K562 (cell line): ENCODE measurements at regions not wholly inside any gene's neighbourhood (a gene's known extent, or its start where the extent isn't known, plus 50 kb on each side); places are given as distances from the start of the nearest gene placed in this dataset.

Experiments
- ATAC-seq: fragments of 200-7000 bp; cut with Tn5 transposase; 3 replicates; pipeline ENCODE4 v1.9.1; 2020; ENCODE audit warnings: moderate library complexity
- BruUV-seq: library from RNA; stranded (reverse); fragments of 400-500 nt; replicated peaks from 2 replicates; lab custom pipeline; 2021; lab: Mats Ljungman, UMichigan
- CTCF ChIA-PET: fragments of 300-600 bp; formaldehyde crosslinking; extraction: SDS; loops from one replicate; lab custom pipeline; 2021; ENCODE audit warnings: low intra/inter-chr PET ratio; lab: Yijun Ruan, JAX
- POLR2A ChIA-PET: fragments of 300-600, 350-650 bp; sonication (Branson Sonifier 250); formaldehyde crosslinking; extraction: SDS; loops from one replicate; lab custom pipeline; 2021; ENCODE audit warnings: antibody characterized with exemption, inconsistent platforms; lab: Yijun Ruan, JAX
- DNase-seq, 4 experiments: peaks; one replicate each; pipeline versions ENCODE4 v3.0.0 to v3.0.0-alpha.2; 2011 to 2018; ENCODE audit warnings: low spot score in 3 of 4, mixed read lengths in 3 of 4; ENCODE audit errors: extremely low read depth in 1 of 4
- FAIRE-seq: peaks from 2 replicates; lab custom pipeline; 2011; peaks lifted over from hg19 to GRCh38; lab: Jason Lieb, UNC
- H2AFZ ChIP-seq: 2 replicates; pipeline ENCODE4 v1.6.0; 2011; ENCODE audit warnings: low read depth, low read length, control low read depth, inconsistent platforms
- H3K27ac ChIP-seq: fragments of 200-600 bp; 3 replicates; pipeline ENCODE4 v1.8.0; 2011; ENCODE audit warnings: low read depth, mild to moderate bottlenecking, control low read depth, inconsistent platforms, low read length, moderate library complexity, mixed read lengths; ENCODE audit errors: extremely low read depth
- H3K27me3 ChIP-seq, 2 experiments: fragments of 300-600 bp in 1 of 2; 2 replicates in 1 of 2; 3 replicates in 1 of 2; pipeline versions ENCODE4 v1.6.0 to v1.8.0; 2011; ENCODE audit warnings: inconsistent platforms in 2 of 2, low read length in 2 of 2, mild to moderate bottlenecking in 1 of 2, mixed read lengths in 1 of 2, moderate library complexity in 1 of 2; ENCODE audit not compliant: control insufficient read depth in 2 of 2, insufficient read depth in 2 of 2
- H3K36me3 ChIP-seq: fragments of 300-600 bp; 3 replicates; pipeline ENCODE4 v1.8.0; 2011; ENCODE audit warnings: mild to moderate bottlenecking, low read length, inconsistent platforms; ENCODE audit not compliant: control insufficient read depth, insufficient read depth
- H3K4me1 ChIP-seq, 2 experiments: fragments of 200-600 bp in 1 of 2; replicated peaks in 1 of 2; 2 replicates in 1 of 2; 3 replicates in 1 of 2; pipeline versions ENCODE4 v1.5.1 to v1.8.0; 2011; ENCODE audit warnings: inconsistent platforms in 2 of 2, low read length in 2 of 2, mild to moderate bottlenecking in 1 of 2, mixed read lengths in 1 of 2, moderate library complexity in 1 of 2; ENCODE audit not compliant: control insufficient read depth in 2 of 2, insufficient read depth in 2 of 2
- H3K4me2 ChIP-seq: 2 replicates; pipeline ENCODE4 v1.6.1; 2011; ENCODE audit warnings: low read length, control low read depth, inconsistent platforms, mixed read lengths; ENCODE audit not compliant: insufficient read depth
- H3K4me3 ChIP-seq: fragments of 200-600 bp; sonication (generic), shearing (Covaris generic); 2 replicates; pipeline ENCODE4 v1.5.1; 2016; ENCODE audit warnings: control low read depth, inconsistent platforms
- H3K79me2 ChIP-seq: fragments of 200-600 bp; 3 replicates; pipeline ENCODE4 v1.8.0; 2011; ENCODE audit warnings: low read length, inconsistent platforms; ENCODE audit not compliant: control insufficient read depth, insufficient read depth
- H3K9ac ChIP-seq, 2 experiments: 2 replicates each; pipeline versions ENCODE4 v1.6.0 to v1.6.1; 2011; ENCODE audit warnings: low read depth in 2 of 2, low read length in 2 of 2, control low read depth in 1 of 2, inconsistent platforms in 1 of 2, mild to moderate bottlenecking in 1 of 2, mixed read lengths in 1 of 2; ENCODE audit not compliant: insufficient read depth in 1 of 2
- H3K9me1 ChIP-seq: one replicate; pipeline ENCODE4 v1.6.0; 2011; ENCODE audit warnings: inconsistent platforms, mild to moderate bottlenecking, low read length, moderate library complexity; ENCODE audit not compliant: control insufficient read depth, insufficient read depth
- H3K9me3 ChIP-seq: replicated peaks from 2 replicates; pipeline ENCODE4 v1.5.1; 2011; ENCODE audit warnings: low read depth, low read length, inconsistent platforms; ENCODE audit not compliant: control insufficient read depth, insufficient read depth
- H4K20me1 ChIP-seq: replicated peaks from 2 replicates; pipeline ENCODE4 v1.6.1; 2011; ENCODE audit warnings: low read length, inconsistent platforms, mixed read lengths; ENCODE audit not compliant: control insufficient read depth, insufficient read depth
- CCAR2 ChIP-seq: fragments of 200-400 bp; formaldehyde crosslinking; IDR thresholded peaks from 2 replicates; pipeline ENCODE4 v1.6.1; 2017; ENCODE audit warnings: mild to moderate bottlenecking, low read depth, low read length
- GATA2 ChIP-seq: sonication (generic); formaldehyde crosslinking; IDR thresholded peaks from 2 replicates; pipeline ENCODE4 v1.4.0; 2020; ENCODE audit warnings: mild to moderate bottlenecking, missing genetic modification reagents
- HOXB6 ChIP-seq: fragments of 250-450 bp; sonication (Bioruptor Pico); IDR thresholded peaks from 2 replicates; pipeline ENCODE4 v1.5.1; 2022; ENCODE audit warnings: mild to moderate bottlenecking, borderline replicate concordance
- MECOM ChIP-seq: fragments of 250-450 bp; sonication (Bioruptor Pico); IDR thresholded peaks from 2 replicates; pipeline ENCODE4 v1.8.0; 2022; ENCODE audit warnings: inconsistent platforms
- MTA3 ChIP-seq: fragments of 450-650 bp; formaldehyde crosslinking; IDR thresholded peaks from 2 replicates; pipeline ENCODE4 v1.6.1; 2017; ENCODE audit warnings: mild to moderate bottlenecking, borderline replicate concordance
- OTX1 ChIP-seq: fragments of 450-650 bp; formaldehyde crosslinking; IDR thresholded peaks from 2 replicates; pipeline ENCODE4 v1.4.0; 2022; ENCODE audit warnings: mild to moderate bottlenecking
- PHF8 ChIP-seq: fragments of 200-600 bp; sonication (generic); IDR thresholded peaks from 2 replicates; pipeline ENCODE4 v1.6.1; 2012; ENCODE audit warnings: mixed run types, mild to moderate bottlenecking, inconsistent platforms, low read length, moderate library complexity, borderline replicate concordance
- SMAD4 ChIP-seq: fragments of 250-450 bp; sonication (Bioruptor Pico); conservative IDR thresholded peaks from 2 replicates; pipeline ENCODE4 v1.8.0; 2021; ENCODE audit warnings: inconsistent platforms, mild to moderate bottlenecking, moderate library complexity
- YY1 ChIP-seq, 3 experiments: IDR thresholded peaks; 2 replicates each; pipeline ENCODE4 v1.6.1; 2011; ENCODE audit warnings: low read length in 2 of 3, mild to moderate bottlenecking in 2 of 3, moderate library complexity in 2 of 3, borderline replicate concordance in 1 of 3, control low read depth in 1 of 3, low read depth in 1 of 3; ENCODE audit not compliant: insufficient read depth in 3 of 3, insufficient replicate concordance in 2 of 3, control insufficient read depth in 1 of 3, insufficient read length in 1 of 3; ENCODE audit errors: extremely low read depth in 1 of 3
- ZFP36 ChIP-seq: fragments of 150-350 bp; IDR thresholded peaks from 2 replicates; pipeline ENCODE4 v1.6.1; 2018; ENCODE audit warnings: low read length, low read depth; ENCODE audit not compliant: partially characterized antibody
- ZNF121 ChIP-seq: sonication (generic); formaldehyde crosslinking; conservative IDR thresholded peaks from 2 replicates; pipeline ENCODE4 v1.8.0; 2022; ENCODE audit warnings: missing genetic modification reagents
- ZNF584 ChIP-seq: fragments of 200-800 bp; sonication (Bioruptor generic); IDR thresholded peaks from 2 replicates; pipeline ENCODE4 v1.6.1; 2016; ENCODE audit warnings: low read depth, mild to moderate bottlenecking, missing genetic modification characterization, missing compliant biosample characterization
- ZZZ3 ChIP-seq: fragments of 450-650 bp; IDR thresholded peaks from 2 replicates; pipeline ENCODE4 v1.6.1; 2016; ENCODE audit warnings: antibody characterized with exemption, mild to moderate bottlenecking, moderate library complexity
- in situ Hi-C: fragments of 300-500 bp; cut with MboI; formaldehyde crosslinking; loops from 4 replicates; pipeline ENCODE4 v1.15.0; 2018; ENCODE audit warnings: inconsistent platforms, mixed read lengths
- intact Hi-C: fragments of 100-400 bp; cut with micrococcal nuclease; formaldehyde crosslinking; loops from 2 replicates; pipeline ENCODE4 v1.14.2; 2022
- TF ChIP-seq, protein P1 (sequence below): IDR thresholded peaks from 2 replicates; pipeline ENCODE4 v1.6.1; 2016; ENCODE audit warnings: missing genetic modification characterization, missing compliant biosample characterization

DNA sequence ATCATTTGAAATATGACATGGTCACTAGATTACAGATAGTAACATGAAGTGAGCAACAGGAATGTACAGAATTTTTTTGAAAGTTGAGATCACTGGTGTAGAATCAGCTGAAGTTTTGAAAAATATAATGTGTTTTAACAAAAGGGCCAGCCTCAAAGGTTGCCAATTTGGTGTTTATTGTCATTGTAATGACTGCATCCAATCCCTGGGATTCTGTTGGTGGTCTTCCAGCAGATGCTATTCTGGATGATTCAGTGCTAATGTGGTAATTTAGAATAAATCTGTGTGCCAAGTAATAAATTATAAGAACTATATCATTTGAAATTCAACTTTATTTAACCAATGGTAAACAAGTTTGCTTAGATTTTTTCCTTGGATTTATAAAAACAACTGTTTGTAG, 436.4 kb upstream of the PKN2 start:
- H3K27ac ChIP-seq = no peak overlapping the region
- no peaks in the 10 kb centered on the region for H3K4me1 ChIP-seq
- intact Hi-C loops = no loop called here
- no peaks in the 10 kb centered on the region for H3K9me3 ChIP-seq
- in situ Hi-C loops = no loop called here
- no peak overlapping the region for H3K4me3 ChIP-seq
- CTCF ChIA-PET = no interaction called here
- POLR2A ChIA-PET = no interaction called here
- ATAC-seq = no peak
- TF ChIP-seq PHF8 (no peak), ZFP36 (no peak), CCAR2 (no peak), GATA2 (CRISPR knock-in tag) (no peak)
- no peak overlapping the region for H2AFZ ChIP-seq
- H4K20me1 ChIP-seq = no peaks in the 10 kb centered on the region
- FAIRE-seq = no peak
- no peak overlapping the region for H3K9ac ChIP-seq
- DNase-seq = no peak
- H3K36me3 ChIP-seq = no peaks in the 10 kb centered on the region
- no peaks in the 10 kb centered on the region for H3K27me3 ChIP-seq
- BruUV-seq = no TSS peak
- no peaks in the 10 kb centered on the region for H3K9me1 ChIP-seq
- H3K4me2 ChIP-seq = no peak overlapping the region
- no peaks in the 10 kb centered on the region for H3K79me2 ChIP-seq

DNA sequence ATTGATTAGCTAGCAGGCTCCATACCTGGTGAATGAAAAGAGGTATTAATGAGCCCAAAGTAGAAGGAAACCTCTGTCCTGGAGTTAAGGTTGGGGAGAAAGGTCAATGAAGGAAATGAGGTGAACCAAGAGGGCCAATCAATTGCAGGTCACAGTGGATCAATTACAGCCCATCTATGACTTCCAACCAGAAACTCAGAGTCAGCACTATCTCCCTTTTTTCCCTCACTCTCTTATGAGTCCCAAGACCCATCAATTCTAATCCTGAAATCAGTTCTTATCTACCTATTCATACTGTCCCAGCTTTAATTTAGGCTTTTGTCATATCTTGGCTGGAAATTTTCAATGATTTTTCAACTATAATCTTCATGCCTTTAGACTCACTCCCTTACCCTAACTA, 433.2 kb upstream of the PKN2 start:
- Histone ChIP-seq H3K36me3 (no peaks in the 10 kb centered on the region), H3K9me3 (no peaks in the 10 kb centered on the region), H3K4me1 (no peaks in the 10 kb centered on the region), H3K27ac (no peak overlapping the region), H3K9me1 (no peaks in the 10 kb centered on the region), H3K4me3 (no peak overlapping the region), H3K27me3 (no peaks in the 10 kb centered on the region), H3K79me2 (no peaks in the 10 kb centered on the region), H2AFZ (no peak overlapping the region), H3K4me2 (no peak overlapping the region), H4K20me1 (no peaks in the 10 kb centered on the region), H3K9ac (no peak overlapping the region)
- DNase-seq = no peak
- intact Hi-C loops (no loop called here), in situ Hi-C loops (no loop called here)
- no peak for TF ChIP-seq HOXB6
- TF ChIP-seq ZNF121 = no peak
- TF ChIP-seq OTX1 (CRISPR knock-in tag) = no peak
- TF ChIP-seq, protein P1, sequence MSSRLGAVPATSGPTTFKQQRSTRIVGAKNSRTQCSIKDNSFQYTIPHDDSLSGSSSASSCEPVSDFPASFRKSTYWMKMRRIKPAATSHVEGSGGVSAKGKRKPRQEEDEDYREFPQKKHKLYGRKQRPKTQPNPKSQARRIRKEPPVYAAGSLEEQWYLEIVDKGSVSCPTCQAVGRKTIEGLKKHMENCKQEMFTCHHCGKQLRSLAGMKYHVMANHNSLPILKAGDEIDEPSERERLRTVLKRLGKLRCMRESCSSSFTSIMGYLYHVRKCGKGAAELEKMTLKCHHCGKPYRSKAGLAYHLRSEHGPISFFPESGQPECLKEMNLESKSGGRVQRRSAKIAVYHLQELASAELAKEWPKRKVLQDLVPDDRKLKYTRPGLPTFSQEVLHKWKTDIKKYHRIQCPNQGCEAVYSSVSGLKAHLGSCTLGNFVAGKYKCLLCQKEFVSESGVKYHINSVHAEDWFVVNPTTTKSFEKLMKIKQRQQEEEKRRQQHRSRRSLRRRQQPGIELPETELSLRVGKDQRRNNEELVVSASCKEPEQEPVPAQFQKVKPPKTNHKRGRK (tag) = no peak
- TF ChIP-seq SMAD4 (CRISPR knock-in tag) = no peak
- TF ChIP-seq ZZZ3 = no peak
- TF ChIP-seq YY1 (IDR thresholded peaks at IDR 0.05; ENCODE audit: borderline replicate concordance in 1 of 3, control insufficient read depth in 1 of 3, extremely low read depth in 1 of 3, insufficient read depth in 3 of 3, insufficient read length in 1 of 3, insufficient replicate concordance in 2 of 3, low read depth in 1 of 3, low read length in 2 of 3) = no peak
- TF ChIP-seq ZNF584 = no peak
- no peak for TF ChIP-seq MECOM (CRISPR knock-in tag)
- no peak for TF ChIP-seq MTA3
- no peak for FAIRE-seq
- POLR2A ChIA-PET = no interaction called here
- ATAC-seq = no peak
- no TSS peak for BruUV-seq
- CTCF ChIA-PET = no interaction called here
